ENCODE measurements at regions not wholly inside any gene's neighbourhood (a gene's known extent, or its start where the extent isn't known, plus 50 kb on each side); places are given as distances from the start of the nearest gene placed in this dataset.

DNA sequence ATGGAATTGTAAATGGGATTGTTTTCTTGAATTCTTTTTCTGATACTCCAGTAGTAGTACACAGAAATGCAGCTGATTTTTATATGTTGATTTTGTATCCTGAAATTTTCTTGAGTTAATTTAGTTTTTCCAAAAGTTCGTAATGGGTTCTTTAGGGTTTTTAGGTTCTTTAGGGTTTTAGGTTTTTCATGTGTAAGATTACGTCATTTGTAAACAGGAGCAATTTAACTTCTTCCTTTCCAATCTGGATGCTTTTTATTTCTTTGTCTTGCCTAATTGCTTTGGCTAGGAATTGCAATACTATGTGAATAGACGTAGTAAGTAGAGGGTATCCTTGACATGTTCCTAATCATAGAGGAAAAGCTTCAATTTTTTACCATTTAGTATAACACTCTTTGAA, 568.6 kb downstream of the MMUT start:
- no peak overlapping the region for H3K4me3 ChIP-seq (replicated peaks in 1 of 2; ENCODE audit: low read depth in 1 of 2, low read length in 2 of 2)
- ChIA-PET RAD21 (ENCODE audit: low non-redundant PET in 1 of 2, low total read pairs in 2 of 2, uncharacterized antibody in 2 of 2, unreplicated experiment in 2 of 2) (no interaction called here), POLR2A (no interaction called here), CTCF (no interaction called here)
- no peaks in the 10 kb centered on the region for H3K4me1 ChIP-seq (ENCODE audit: control insufficient read depth in 1 of 2, insufficient read depth in 2 of 2, low read length in 2 of 2)
- no peak overlapping the region for H3K27ac ChIP-seq (ENCODE audit: low read depth, low read length)
- H3K4me2 ChIP-seq (ENCODE audit: low read length), result no peak overlapping the region
- no peak overlapping the region for H2AFZ ChIP-seq (ENCODE audit: low read depth, low read length, poor library complexity, severe bottlenecking)
- TF ChIP-seq TCF7L2 (IDR thresholded peaks at IDR 0.05; ENCODE audit: borderline replicate concordance, extremely low read depth, insufficient read depth, insufficient read length), result no peak
- TF ChIP-seq, protein P1, sequence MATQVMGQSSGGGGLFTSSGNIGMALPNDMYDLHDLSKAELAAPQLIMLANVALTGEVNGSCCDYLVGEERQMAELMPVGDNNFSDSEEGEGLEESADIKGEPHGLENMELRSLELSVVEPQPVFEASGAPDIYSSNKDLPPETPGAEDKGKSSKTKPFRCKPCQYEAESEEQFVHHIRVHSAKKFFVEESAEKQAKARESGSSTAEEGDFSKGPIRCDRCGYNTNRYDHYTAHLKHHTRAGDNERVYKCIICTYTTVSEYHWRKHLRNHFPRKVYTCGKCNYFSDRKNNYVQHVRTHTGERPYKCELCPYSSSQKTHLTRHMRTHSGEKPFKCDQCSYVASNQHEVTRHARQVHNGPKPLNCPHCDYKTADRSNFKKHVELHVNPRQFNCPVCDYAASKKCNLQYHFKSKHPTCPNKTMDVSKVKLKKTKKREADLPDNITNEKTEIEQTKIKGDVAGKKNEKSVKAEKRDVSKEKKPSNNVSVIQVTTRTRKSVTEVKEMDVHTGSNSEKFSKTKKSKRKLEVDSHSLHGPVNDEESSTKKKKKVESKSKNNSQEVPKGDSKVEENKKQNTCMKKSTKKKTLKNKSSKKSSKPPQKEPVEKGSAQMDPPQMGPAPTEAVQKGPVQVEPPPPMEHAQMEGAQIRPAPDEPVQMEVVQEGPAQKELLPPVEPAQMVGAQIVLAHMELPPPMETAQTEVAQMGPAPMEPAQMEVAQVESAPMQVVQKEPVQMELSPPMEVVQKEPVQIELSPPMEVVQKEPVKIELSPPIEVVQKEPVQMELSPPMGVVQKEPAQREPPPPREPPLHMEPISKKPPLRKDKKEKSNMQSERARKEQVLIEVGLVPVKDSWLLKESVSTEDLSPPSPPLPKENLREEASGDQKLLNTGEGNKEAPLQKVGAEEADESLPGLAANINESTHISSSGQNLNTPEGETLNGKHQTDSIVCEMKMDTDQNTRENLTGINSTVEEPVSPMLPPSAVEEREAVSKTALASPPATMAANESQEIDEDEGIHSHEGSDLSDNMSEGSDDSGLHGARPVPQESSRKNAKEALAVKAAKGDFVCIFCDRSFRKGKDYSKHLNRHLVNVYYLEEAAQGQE (IDR thresholded peaks at IDR 0.05; ENCODE audit: low read depth), result no peak
- TF ChIP-seq CEBPB (IDR thresholded peaks at IDR 0.05; ENCODE audit: low read depth), result no peak
- TF ChIP-seq POLR2AphosphoS5 (IDR thresholded peaks at IDR 0.05; ENCODE audit: low read depth, low read length), result no peak
- no peak for TF ChIP-seq SRF (IDR thresholded peaks at IDR 0.05; ENCODE audit: low read depth)
- TF ChIP-seq ZNF274 (IDR thresholded peaks at IDR 0.05; ENCODE audit: low read depth, low read length), result no peak
- no peak for TF ChIP-seq EZH2 (IDR thresholded peaks at IDR 0.05)
- TF ChIP-seq FOSL1 (IDR thresholded peaks at IDR 0.05; ENCODE audit: low read depth), result no peak
- no peak for TF ChIP-seq CBX3 (IDR thresholded peaks at IDR 0.05; ENCODE audit: low read depth)
- TF ChIP-seq YY1 (IDR thresholded peaks at IDR 0.05; ENCODE audit: extremely low read depth, insufficient replicate concordance, low read depth, low read length), result no peak
- TF ChIP-seq ZFX (IDR thresholded peaks at IDR 0.05), result no peak
- TF ChIP-seq EZH2phosphoT487 (IDR thresholded peaks at IDR 0.05; ENCODE audit: borderline replicate concordance), result no peak
- no peak for TF ChIP-seq SP1 (IDR thresholded peaks at IDR 0.05; ENCODE audit: low read depth)
- TF ChIP-seq SIN3A (IDR thresholded peaks at IDR 0.05; ENCODE audit: low read depth), result no peak
- no peak for TF ChIP-seq POLR2A (IDR thresholded peaks at IDR 0.05; ENCODE audit: borderline replicate concordance, extremely low read depth, insufficient read depth, insufficient read length)
- TF ChIP-seq EGR1 (IDR thresholded peaks at IDR 0.05; ENCODE audit: low read depth), result no peak
- no peak for TF ChIP-seq MAX (IDR thresholded peaks at IDR 0.05)
- no peak for TF ChIP-seq RAD21 (IDR thresholded peaks at IDR 0.05; ENCODE audit: low read depth)
- TF ChIP-seq ATF3 (IDR thresholded peaks at IDR 0.05), result no peak
- no peaks in the 10 kb centered on the region; the same call in 1 of the 2 replicates for H3K9me2 ChIP-seq (ENCODE audit: insufficient read depth)
- no peak for DNase-seq (ENCODE audit: low read depth, low spot score)
- BruUV-seq (replicated peaks), result no TSS peak
- no peak for ATAC-seq
- no peaks in the 10 kb centered on the region for H4K20me1 ChIP-seq (ENCODE audit: insufficient read depth)
- intact Hi-C loops (cut with micrococcal nuclease), result no loop called here
- H3K36me3 ChIP-seq (ENCODE audit: control insufficient read depth in 1 of 2, insufficient read depth in 2 of 2, low read length in 2 of 2), result no peaks in the 10 kb centered on the region
- no peak overlapping the region for H3K9ac ChIP-seq (ENCODE audit: low read length)
- H3K27me3 ChIP-seq (ENCODE audit: insufficient read depth, low read length), result no peaks in the 10 kb centered on the region
- H3K9me3 ChIP-seq (ENCODE audit: control insufficient read depth in 1 of 2, insufficient read depth in 1 of 2, low read depth in 1 of 2, low read length in 2 of 2), result no peaks in the 10 kb centered on the region
- H3K79me2 ChIP-seq (ENCODE audit: insufficient read depth, low read length), result no peaks in the 10 kb centered on the region
